Fibroblast of skin of scalp (primary cell): ENCODE measurements at regions not wholly inside any gene's neighbourhood (a gene's known extent, or its start where the extent isn't known, plus 50 kb on each side); places are given as distances from the start of the nearest gene placed in this dataset.

Source experiments
- DNase-seq: peaks from one replicate; pipeline ENCODE4 v3.0.0-alpha.2; 2013

DNA sequence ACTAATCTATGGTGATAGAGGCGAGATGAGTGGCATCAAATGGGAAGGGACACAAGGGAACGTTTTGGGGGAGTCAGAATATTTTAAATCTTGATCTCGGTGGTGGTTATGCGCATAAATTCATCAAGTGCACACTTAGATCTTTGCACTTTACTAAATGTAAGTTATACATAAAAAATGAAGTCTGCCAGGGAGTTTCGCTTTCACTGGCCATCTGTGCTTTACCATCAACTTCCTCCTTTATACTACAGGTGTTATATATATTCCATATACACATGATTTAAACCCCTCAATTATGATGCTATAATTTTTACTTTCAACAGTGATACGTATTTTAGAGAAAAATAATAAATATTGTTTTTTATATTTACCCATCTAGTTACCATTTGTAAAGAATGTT, 97.6 kb upstream of the AKIRIN2 start:
- no peak for DNase-seq

GRCh38 chr6:87798393-87799278, 96.6 kb upstream of the AKIRIN2 start:
- DNase-seq, result no peak

GRCh38 chr6:87794922-87795885, 93.2 kb upstream of the AKIRIN2 start:
- DNase-seq, result no peak

GRCh38 chr6:87793315-87793714, 91.3 kb upstream of the AKIRIN2 start:
- no peak for DNase-seq

DNA sequence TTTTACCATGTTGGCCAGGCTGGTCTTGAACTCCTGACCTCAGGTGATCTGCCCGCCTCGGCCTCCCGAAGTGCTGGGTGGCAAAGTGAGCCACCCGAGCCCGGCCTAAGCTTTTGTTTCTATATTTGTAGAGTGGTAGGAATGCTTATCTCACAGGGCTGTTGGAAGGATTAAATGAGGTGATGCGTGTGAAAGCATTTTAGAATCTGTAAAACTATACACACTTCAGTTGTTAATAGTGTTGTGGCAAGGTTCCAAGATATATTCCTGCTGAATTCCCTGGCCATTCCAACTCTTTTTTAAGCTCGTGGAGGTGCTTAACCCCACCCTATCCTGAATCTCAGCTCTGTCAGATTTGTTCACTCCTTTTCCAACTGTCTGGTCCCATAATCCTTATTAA, 89.9 kb upstream of the AKIRIN2 start:
- no peak for DNase-seq

DNA sequence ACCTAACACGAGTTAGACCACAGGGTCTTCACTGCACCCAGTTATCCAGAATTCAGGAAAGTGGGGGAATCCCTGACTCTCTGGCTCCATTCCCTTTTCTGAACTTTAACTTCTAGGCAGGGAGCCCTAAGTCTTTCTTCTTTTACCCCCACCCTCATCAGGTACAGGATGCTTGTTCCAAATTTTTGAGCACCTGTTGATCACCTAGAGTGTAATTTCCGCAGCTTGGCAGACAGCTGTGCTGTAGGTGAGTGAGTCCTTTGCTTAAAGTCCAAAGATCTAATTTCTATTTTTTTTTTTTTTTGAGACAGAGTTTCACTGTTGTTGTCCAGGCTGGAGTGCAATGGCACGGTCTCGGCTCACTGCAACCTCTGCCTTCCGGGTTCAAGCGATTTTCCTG, 89.5 kb upstream of the AKIRIN2 start:
- DNase-seq, result no peak

DNA sequence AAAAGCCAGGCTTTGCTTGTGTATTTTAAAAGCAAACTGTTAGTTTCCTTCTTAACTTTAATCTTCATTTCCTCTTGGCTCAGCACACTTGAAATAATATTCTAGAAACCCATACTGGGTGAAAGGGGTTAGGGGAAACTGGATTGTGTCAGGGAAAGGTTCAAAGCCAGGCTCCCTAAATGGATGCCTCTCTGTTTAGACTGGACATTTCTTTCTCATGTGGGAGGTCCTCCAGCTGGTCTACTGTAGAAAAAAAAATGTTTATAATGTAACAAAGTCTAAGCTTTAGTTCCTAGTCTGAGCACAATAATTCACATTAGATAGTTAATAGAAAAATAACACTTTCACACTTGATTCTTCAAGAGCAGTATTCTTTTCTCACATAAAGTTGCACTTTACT, 89.0 kb upstream of the AKIRIN2 start:
- DNase-seq, result no peak

DNA sequence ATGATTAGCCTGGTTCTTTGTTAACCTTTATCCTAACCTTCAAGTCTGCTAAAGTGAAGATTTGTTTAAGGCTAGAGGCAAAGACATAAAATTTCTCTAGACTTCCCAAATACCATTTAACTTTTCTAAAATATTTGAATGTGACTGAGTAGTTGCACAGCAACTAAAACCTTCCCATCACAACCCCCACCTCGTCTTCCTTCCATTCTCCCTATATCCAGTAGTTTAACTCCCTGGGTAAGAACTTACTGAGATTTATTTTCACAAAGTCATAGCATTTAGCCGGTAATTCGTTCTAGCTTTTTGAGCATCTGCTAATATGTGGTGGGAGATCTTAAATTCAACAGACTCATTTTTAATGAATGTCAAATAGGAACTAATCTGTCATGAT, 87.9 kb upstream of the AKIRIN2 start:
- DNase-seq, result no peak

GRCh38 chr6:87789198-87789899, 87.3 kb upstream of the AKIRIN2 start:
- DNase-seq, result peak; percentile 42

GRCh38 chr6:87788141-87788540, 86.1 kb upstream of the AKIRIN2 start:
- DNase-seq, result no peak

DNA sequence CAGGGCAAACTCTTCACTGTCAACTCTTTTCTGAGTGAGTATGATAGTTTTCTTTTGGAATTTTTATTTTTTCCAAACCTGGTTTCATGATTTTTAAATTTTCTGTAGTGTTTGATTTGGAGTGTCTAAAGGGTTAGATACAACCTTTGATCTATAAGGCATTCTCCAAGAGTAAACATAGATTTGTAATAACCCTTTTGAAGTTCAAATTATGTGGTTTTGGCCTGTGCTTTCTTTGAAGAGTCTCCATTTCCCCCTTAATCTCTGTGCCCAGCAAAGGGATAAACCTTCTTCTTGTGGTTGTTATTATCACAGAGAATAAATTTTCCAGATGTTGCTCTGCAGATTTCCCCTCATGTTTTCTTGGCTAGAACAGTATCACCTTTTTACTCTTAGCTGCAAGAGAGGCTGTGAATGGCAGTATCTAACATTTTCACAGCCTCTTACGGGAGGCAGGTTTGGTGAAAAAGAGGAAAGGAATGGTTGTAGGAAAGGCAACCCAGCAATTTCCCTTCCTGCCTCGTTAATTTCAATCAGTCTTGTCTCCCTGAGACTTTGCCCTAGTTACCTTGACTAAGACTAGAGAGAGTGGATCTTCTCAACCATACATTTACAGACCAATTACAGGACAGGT, 83.3 kb upstream of the AKIRIN2 start:
- DNase-seq, result no peak

DNA sequence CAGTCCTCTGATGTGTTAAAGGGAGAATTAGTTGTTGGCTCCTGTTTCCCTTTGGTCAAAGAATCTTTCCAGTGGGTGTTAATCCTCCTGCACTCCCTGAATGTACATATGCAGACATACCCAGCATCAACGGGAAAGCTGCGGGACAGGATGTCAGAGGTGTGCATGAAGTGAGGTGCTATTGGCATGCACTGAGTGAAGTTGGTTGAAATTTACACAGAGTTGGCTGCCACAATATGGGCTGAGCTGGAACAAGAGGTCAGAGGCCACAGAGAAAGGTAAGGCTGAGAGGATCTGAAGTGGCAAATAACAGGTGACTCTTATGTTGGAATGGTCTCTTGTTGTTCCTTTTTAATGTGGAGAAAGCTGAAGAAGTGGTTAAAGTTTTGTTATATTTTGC, 82.7 kb upstream of the AKIRIN2 start:
- no peak for DNase-seq

- DNase-seq, result no peak
Observed at GRCh38 chr6:87784051-87784450, 82.0 kb upstream of the AKIRIN2 start.

DNA sequence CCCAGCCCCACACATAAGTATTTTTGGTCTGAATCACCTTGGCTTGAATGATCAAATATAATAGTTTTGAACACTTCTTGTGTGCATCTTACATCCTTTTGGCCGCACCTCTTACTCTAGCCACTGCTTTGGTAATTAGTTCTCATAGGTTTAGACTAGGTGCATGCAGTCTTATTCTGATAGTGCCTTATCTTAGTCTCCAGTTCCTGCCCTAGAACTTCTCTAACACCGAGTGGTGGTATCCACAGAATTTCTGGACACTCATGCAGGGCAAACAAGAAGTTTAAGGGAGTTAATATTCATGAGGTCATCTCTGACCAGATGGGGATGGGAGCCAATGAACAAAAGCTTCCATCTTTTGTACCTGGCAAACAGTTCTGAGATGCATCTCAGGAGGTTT, 77.5 kb upstream of the AKIRIN2 start:
- no peak for DNase-seq

- DNase-seq, result no peak
Observed at GRCh38 chr6:87772597-87773530, 70.8 kb upstream of the AKIRIN2 start.

GRCh38 chr6:87767478-87767877, 65.4 kb upstream of the AKIRIN2 start:
- no peak for DNase-seq

- no peak for DNase-seq
Observed at GRCh38 chr6:87766211-87766610, 64.2 kb upstream of the AKIRIN2 start.

- no peak for DNase-seq
Observed at GRCh38 chr6:87763901-87764300, 61.9 kb upstream of the AKIRIN2 start.

GRCh38 chr6:87763276-87763675, 61.2 kb upstream of the AKIRIN2 start:
- no peak for DNase-seq

DNA sequence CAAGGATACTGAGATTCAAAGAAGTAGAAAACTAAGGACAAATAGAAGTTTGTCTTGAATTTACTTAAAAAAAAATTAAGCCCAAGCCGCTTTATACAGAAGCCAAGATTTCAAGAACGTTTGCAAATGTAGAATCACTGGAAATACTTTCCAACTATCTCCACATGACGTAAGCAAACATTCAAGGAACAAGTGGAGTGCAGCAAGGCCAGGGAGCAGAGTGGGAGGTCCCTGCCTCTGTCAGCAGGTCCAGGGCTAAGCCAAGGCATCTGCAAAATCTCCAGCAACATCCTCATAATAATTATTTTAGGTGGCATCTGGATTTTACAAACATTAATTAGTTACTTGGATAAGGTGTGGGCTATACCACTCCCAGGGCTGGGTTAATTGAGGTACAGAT, 60.1 kb upstream of the AKIRIN2 start:
- no peak for DNase-seq

DNA sequence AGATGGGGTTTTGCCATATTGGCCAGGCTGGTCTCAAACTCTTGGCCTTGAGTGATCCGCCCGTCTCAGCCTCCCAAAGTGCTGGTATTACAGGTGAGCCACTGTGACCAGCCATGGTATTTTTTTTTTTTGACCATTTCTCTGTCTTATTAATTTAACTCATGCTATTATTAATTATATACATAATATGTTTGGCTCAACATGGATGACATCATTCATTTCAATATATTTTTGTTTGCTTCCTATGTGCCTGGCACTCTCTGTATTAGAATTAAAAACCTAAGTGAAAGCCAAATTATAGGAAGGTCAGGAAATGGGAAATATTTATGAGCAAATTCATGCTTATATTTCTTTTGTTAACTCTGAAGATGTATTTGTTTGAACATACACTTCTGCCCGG, 55.8 kb upstream of the AKIRIN2 start:
- no peak for DNase-seq
